IPS-20b (cell line): ENCODE measurements at regions not wholly inside any gene's neighbourhood (a gene's known extent, or its start where the extent isn't known, plus 50 kb on each side); places are given as distances from the start of the nearest gene placed in this dataset.

Experiments
- H3K27ac ChIP-seq: one replicate; pipeline ENCODE4 v1.5.1; 2013; ENCODE audit warnings: low read length
- H3K27me3 ChIP-seq: 2 replicates; pipeline ENCODE4 v1.6.1; 2013; ENCODE audit warnings: mild to moderate bottlenecking, low read length, inconsistent platforms; ENCODE audit not compliant: insufficient read depth
- H3K36me3 ChIP-seq: 2 replicates; pipeline ENCODE4 v1.6.1; 2013; ENCODE audit warnings: low read depth, mild to moderate bottlenecking, inconsistent platforms, low read length, moderate library complexity; ENCODE audit not compliant: insufficient read depth
- H3K4me1 ChIP-seq: 2 replicates; pipeline ENCODE4 v1.6.1; 2013; ENCODE audit warnings: mild to moderate bottlenecking, control low read depth, inconsistent platforms, low read length, moderate library complexity; ENCODE audit not compliant: insufficient read depth
- H3K4me3 ChIP-seq: 2 replicates; pipeline ENCODE4 v1.5.1; 2013; ENCODE audit warnings: mild to moderate bottlenecking, low read length, inconsistent platforms
- H3K9ac ChIP-seq: 2 replicates; pipeline ENCODE4 v1.6.1; 2013; ENCODE audit warnings: low read depth, mild to moderate bottlenecking, inconsistent platforms, low read length, moderate library complexity
- H3K9me3 ChIP-seq: 2 replicates; pipeline ENCODE4 v1.6.1; 2013; ENCODE audit warnings: mild to moderate bottlenecking, low read depth, low read length, inconsistent platforms; ENCODE audit not compliant: insufficient read depth

- H3K9me3 ChIP-seq, result no peaks in the 10 kb centered on the region
- no peaks in the 10 kb centered on the region for H3K36me3 ChIP-seq
- H3K4me1 ChIP-seq, result no peaks in the 10 kb centered on the region; the same call in none of the 2 replicates
- no peaks in the 10 kb centered on the region for H3K27me3 ChIP-seq
- H3K4me3 ChIP-seq, result no peak overlapping the region
- H3K27ac ChIP-seq, result no peak overlapping the region
- no peak overlapping the region for H3K9ac ChIP-seq
Measured at GRCh38 chr5:6145616-6146237, 232.6 kb downstream of the MED10 start.

- Histone ChIP-seq H3K27ac (no peak overlapping the region), H3K4me3 (no peak overlapping the region), H3K9ac (no peak overlapping the region), H3K27me3 (no peaks in the 10 kb centered on the region), H3K4me1 (no peaks in the 10 kb centered on the region; the same call in none of the 2 replicates), H3K9me3 (no peaks in the 10 kb centered on the region), H3K36me3 (no peaks in the 10 kb centered on the region)
Measured at GRCh38 chr5:6143523-6143922, 234.8 kb downstream of the MED10 start.

DNA sequence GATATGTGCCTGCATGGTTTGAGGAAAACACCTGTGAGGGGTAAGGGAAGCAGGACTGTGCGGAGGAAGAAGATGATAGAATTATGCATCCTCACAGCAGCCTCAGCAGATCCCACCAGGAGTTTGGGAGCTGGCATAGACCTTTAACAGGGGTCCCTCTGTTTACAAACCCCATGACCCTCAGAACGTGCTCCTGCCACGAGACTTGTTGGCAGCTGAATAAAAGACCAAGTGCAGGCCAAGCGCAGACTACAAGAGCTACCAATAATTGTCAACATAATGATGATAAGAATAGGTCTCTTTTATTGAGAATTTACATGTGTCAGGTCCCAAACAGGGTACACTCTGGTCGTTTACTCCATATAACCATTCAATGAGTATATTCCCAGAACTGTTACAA is 236.0 kb downstream of the MED10 start:
- Histone ChIP-seq H3K4me1 (no peaks in the 10 kb centered on the region; the same call in none of the 2 replicates), H3K27ac (no peak overlapping the region), H3K36me3 (no peaks in the 10 kb centered on the region), H3K4me3 (no peak overlapping the region), H3K27me3 (no peaks in the 10 kb centered on the region), H3K9ac (no peak overlapping the region), H3K9me3 (no peaks in the 10 kb centered on the region)

DNA sequence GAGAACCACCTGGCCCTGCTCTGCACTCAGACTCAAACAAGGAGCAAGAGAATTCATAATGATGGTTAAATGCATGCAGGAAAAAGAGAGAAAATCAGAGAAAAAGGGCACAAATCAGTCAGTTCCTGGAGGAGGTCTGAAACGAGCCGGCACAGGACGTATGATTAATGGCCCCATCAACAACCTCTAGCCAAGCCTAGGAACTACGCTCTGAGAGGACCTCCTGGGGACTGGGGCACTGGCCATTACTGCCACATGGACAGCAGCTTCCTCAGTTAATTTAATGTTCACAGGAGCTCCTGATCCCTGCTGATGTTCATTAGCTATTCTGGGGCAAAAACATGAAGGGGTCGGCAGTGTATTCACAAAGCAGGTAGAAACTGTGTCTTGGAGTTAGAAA is 238.1 kb downstream of the MED10 start:
- Histone ChIP-seq H3K27ac (no peak overlapping the region), H3K9me3 (no peaks in the 10 kb centered on the region), H3K4me3 (no peak overlapping the region), H3K9ac (no peak overlapping the region), H3K27me3 (no peaks in the 10 kb centered on the region), H3K36me3 (no peaks in the 10 kb centered on the region), H3K4me1 (no peaks in the 10 kb centered on the region; the same call in none of the 2 replicates)

DNA sequence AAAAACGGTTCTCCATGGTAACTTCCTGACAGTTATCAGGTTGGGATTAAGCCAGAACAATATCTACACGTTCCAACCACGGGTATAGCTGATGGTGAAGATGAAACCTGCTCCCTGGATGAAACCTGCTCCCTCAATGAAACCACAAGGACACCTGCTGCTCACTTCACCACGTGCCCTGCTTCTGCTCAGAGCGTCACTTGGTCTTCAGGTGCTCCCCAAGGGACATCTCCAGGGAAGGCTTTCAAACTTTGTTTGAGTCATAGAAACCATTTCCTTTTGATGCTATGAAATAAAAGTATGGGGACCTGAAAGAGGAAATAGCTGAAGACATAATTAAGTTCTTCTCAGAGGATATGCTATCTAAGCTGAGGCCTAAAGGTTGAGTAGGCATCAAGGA is 242.4 kb downstream of the MED10 start:
- Histone ChIP-seq H3K27ac (no peak overlapping the region), H3K4me3 (no peak overlapping the region), H3K9ac (no peak overlapping the region), H3K4me1 (no peaks in the 10 kb centered on the region), H3K36me3 (no peaks in the 10 kb centered on the region), H3K27me3 (no peaks in the 10 kb centered on the region), H3K9me3 (no peaks in the 10 kb centered on the region)

DNA sequence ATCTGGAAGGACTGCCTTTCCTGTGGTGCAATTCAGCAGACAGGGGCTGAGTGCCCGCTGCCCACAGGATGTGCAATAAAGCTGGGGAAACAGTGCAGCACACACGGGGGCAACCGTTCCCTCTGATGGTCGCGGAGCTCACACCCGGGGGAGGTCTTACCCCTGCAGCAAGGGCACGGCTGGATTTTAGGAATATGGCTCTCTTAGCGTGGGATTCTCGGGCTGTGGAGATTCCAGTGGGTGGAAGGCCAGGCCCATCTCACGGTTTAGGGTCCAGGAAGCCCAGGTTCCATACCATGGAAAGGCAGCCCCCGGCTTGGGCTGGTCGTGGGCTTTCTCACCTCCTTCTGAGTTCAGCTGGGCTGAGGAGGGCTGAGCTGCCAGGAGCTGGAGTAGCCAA is 244.1 kb downstream of the MED10 start:
- Histone ChIP-seq H3K9ac (no peak overlapping the region), H3K9me3 (no peaks in the 10 kb centered on the region), H3K27me3 (no peaks in the 10 kb centered on the region), H3K4me3 (no peak overlapping the region), H3K36me3 (no peaks in the 10 kb centered on the region), H3K4me1 (no peaks in the 10 kb centered on the region), H3K27ac (no peak overlapping the region)

DNA sequence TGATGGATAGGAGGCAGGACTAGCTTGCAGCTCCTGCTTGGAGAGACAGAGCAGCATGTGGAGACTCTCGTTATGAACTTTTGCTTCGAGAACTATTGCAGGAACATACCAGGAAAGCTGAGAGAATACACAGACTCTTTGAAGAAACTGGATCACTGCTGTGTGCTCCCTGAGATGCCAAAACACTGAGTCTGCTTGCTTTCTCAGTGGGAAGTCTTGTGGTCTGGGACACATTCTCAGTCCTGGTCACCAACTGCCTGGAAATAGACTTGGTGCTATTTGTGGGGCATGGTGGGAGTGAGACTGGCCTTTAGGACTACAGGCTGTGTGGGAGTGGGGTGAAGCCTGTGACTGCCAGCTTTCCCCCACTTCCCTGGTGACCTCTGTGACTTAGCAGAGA is 252.6 kb downstream of the MED10 start:
- H3K27ac ChIP-seq, result no peak overlapping the region
- H3K27me3 ChIP-seq, result no peaks in the 10 kb centered on the region
- no peak overlapping the region for H3K9ac ChIP-seq
- no peaks in the 10 kb centered on the region for H3K36me3 ChIP-seq
- no peak overlapping the region for H3K4me3 ChIP-seq
- peaks cover 24% of the 10 kb centered on the region for H3K9me3 ChIP-seq
- H3K4me1 ChIP-seq, result no peaks in the 10 kb centered on the region

DNA sequence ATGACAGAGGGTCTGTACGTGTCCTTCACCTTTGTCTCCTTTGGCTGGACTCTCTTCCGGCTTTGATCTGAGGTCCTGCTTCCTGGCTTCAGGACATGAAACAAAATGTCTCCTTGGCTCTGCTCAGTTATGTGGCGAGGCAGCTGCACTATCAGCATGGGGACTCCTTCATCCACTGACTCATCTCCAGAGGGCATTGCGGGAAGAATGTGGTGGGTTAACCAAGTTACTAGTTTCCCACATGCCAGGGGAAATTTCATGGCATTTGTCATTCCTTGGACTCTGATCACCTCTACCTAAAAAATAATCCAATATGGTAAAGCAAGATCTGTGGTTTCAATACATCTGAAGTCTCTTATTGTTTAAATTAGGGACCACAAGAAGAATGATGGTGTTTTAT is 259.7 kb downstream of the MED10 start:
- Histone ChIP-seq H3K27ac (no peak overlapping the region), H3K36me3 (no peaks in the 10 kb centered on the region), H3K9me3 (peaks cover 6% of the 10 kb centered on the region; the same call in 1 of the 2 replicates), H3K4me3 (no peak overlapping the region), H3K27me3 (no peaks in the 10 kb centered on the region), H3K4me1 (no peaks in the 10 kb centered on the region), H3K9ac (no peak overlapping the region)

DNA sequence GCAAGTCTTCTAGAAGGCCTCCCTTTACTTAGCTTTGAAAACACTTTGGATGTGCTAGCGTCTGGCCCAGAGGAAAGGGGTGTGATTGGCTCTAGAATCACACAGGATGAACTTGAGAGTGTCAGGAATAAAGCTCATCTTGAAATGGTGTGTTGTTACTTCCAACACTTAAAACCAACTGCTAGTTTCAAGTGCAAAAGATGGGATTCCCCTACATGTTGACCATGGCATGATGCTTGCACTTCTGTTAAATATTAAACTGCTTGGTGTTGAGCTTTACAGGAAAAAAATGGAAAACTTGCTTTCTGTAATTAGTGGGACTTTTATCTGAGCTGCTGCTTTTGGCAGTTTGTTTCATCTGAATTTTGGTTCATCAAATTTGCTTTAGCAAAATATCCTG is 261.1 kb downstream of the MED10 start:
- no peaks in the 10 kb centered on the region for H3K27me3 ChIP-seq
- H3K4me3 ChIP-seq, result no peak overlapping the region
- H3K9ac ChIP-seq, result no peak overlapping the region
- no peaks in the 10 kb centered on the region for H3K9me3 ChIP-seq
- H3K36me3 ChIP-seq, result no peaks in the 10 kb centered on the region
- H3K4me1 ChIP-seq, result no peaks in the 10 kb centered on the region
- no peak overlapping the region for H3K27ac ChIP-seq

DNA sequence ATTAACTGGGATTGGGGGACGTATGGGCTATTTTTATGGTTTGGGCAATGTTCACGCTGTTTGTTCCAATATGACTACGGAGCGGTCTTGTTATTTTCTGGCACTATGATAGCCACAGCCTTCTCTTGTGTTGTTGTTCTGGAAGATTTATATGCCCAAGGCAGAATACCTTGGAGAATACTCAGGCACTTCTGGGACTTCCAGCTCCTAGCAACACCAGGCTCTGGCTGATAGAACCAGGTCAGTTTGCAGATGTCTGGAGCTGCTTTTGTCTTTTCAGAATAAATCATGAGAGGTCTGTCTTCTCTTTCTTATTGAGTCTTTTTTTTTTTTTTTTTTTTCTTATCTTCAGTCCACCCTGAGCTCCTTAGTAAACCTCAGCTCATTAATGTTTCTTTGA is 262.5 kb downstream of the MED10 start:
- Histone ChIP-seq H3K27me3 (no peaks in the 10 kb centered on the region), H3K4me3 (no peak overlapping the region), H3K9ac (no peak overlapping the region), H3K27ac (no peak overlapping the region), H3K4me1 (no peaks in the 10 kb centered on the region), H3K36me3 (no peaks in the 10 kb centered on the region), H3K9me3 (no peaks in the 10 kb centered on the region)

- H3K36me3 ChIP-seq, result no peaks in the 10 kb centered on the region
- H3K9ac ChIP-seq, result no peak overlapping the region
- no peak overlapping the region for H3K4me3 ChIP-seq
- no peaks in the 10 kb centered on the region for H3K27me3 ChIP-seq
- H3K27ac ChIP-seq, result no peak overlapping the region
- no peaks in the 10 kb centered on the region for H3K4me1 ChIP-seq
- no peaks in the 10 kb centered on the region for H3K9me3 ChIP-seq
Measured at GRCh38 chr5:6112538-6112937, 265.8 kb downstream of the MED10 start.

DNA sequence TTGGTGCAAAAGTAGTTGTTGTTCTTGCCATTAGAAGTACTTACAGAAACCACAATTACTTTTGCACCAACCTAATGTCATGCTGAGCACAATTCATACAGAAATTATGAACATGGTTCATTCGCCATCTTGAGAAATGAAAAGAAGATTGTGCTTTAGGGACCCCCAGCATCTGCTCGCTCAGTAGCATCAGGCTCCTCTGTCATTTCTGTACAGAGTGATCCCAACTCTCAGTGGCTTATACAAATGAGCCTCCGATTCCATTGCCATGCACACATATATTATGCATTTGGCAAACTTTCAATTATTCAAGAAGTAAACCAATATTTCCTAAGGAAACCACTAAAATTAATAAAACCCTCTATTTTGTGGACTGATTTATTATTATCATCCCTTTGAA is 266.2 kb downstream of the MED10 start:
- no peak overlapping the region for H3K9ac ChIP-seq
- H3K27me3 ChIP-seq, result no peaks in the 10 kb centered on the region
- H3K9me3 ChIP-seq, result no peaks in the 10 kb centered on the region
- no peaks in the 10 kb centered on the region for H3K4me1 ChIP-seq
- H3K4me3 ChIP-seq, result no peak overlapping the region
- no peak overlapping the region for H3K27ac ChIP-seq
- no peaks in the 10 kb centered on the region for H3K36me3 ChIP-seq
